ENCODE measurements at regions not wholly inside any gene's neighbourhood (a gene's known extent, or its start where the extent isn't known, plus 50 kb on each side); places are given as distances from the start of the nearest gene placed in this dataset.

DNA sequence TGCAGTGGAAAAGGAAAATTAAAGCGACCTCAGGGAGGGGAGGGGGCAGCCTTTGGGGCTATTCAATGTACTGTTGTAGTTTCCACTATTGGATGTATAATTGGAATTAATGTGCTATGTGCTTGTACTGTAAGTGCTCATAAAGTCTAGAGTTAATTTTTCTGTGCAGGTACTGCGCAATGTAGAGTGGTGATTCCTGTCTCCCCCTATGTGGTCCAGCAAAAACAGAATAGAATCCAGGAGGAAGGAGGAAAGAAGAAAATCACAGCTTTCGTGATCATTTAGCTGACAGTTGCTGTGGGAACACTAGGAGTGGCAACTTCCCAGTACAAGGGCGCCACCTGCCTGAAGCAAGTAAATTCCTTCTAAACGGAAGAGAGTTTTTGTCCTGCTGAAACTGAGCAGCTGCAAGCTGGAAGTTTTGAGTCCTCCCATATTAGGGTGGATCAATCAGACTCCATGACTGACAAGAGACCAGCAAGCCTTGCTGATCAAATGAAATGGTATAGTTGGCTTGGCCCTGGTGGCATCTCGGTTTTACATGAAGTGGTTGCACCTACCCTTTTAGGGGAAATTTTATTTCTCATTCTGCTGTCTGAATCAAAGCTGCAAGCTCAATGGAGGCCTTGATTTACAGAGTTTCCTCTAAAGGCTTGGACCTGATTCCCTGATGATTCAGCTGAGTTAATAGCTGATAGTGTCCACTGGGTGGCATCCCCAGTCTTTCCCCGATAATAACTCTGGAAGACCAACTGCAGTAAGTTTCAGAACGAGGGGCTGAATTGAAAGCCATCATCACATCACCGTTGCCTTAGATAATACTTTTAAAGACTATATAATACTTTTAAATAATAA is 299.8 kb downstream of the HGF start:
- TF ChIP-seq POLR2A (IDR thresholded peaks at IDR 0.05) (no peak), EP300 (IDR thresholded peaks at IDR 0.05) (no peak)
- TF ChIP-seq, protein P1, sequence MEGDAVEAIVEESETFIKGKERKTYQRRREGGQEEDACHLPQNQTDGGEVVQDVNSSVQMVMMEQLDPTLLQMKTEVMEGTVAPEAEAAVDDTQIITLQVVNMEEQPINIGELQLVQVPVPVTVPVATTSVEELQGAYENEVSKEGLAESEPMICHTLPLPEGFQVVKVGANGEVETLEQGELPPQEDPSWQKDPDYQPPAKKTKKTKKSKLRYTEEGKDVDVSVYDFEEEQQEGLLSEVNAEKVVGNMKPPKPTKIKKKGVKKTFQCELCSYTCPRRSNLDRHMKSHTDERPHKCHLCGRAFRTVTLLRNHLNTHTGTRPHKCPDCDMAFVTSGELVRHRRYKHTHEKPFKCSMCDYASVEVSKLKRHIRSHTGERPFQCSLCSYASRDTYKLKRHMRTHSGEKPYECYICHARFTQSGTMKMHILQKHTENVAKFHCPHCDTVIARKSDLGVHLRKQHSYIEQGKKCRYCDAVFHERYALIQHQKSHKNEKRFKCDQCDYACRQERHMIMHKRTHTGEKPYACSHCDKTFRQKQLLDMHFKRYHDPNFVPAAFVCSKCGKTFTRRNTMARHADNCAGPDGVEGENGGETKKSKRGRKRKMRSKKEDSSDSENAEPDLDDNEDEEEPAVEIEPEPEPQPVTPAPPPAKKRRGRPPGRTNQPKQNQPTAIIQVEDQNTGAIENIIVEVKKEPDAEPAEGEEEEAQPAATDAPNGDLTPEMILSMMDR (IDR thresholded peaks at IDR 0.05): peak; percentile 12 to 64 (median 51)
- Histone ChIP-seq H3K27ac (no peak overlapping the region), H3K9me3 (no peaks in the 10 kb centered on the region), H3K4me3 (no peak overlapping the region), H3K4me1 (ENCODE audit: insufficient read depth) (no peaks in the 10 kb centered on the region), H3K27me3 (no peaks in the 10 kb centered on the region), H3K36me3 (no peaks in the 10 kb centered on the region)
- intact Hi-C loops (cut with DNase I): loop anchor here (2.0 to 10.0 kb wide), 4 partner anchors 765 to 775 kb away; no protein-coding TSS in a partner anchor
- WGBS, 3 donors: 40 to 42% (median 41%) methylated on average over 9 of the region's 9 CpGs
- peak; percentile 59 to 79 (median 77) for DNase-seq

DNA sequence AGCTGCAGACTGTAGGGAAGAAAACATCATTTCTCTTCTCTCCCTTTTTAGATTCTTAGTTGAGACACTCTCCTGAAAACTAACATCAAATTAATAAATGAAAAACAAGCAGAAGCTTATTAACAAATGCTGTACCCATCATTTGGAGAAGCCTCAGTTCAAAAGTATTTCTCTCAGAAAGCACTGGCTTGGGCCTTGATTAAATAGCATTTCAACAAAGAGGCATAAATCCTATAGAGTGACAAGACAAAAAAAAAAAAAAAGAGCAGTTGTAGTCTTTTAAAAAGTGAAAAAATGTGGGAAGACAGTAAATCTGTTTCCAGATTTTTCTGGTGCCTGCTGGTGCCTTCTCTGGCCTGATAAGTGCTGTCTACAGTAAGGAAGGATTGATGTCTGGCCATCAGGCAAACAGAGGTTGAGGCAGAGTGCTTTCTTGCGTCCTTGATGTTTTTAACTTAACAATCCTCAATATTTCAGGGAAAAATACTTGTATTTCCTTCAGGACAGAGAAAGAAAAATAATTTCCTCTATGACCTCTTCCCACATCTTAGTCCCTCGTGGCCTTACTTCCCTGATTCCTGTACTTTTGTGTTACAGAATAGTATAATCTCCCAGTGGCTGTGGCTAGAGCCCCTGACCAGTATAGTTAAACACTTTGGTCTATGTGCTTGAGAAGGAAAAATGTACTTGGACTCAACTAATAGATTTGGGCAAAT is 300.5 kb downstream of the HGF start:
- TF ChIP-seq POLR2A (IDR thresholded peaks at IDR 0.05) (no peak), EP300 (IDR thresholded peaks at IDR 0.05) (no peak)
- TF ChIP-seq, protein P1 (IDR thresholded peaks at IDR 0.05): no peak
- Histone ChIP-seq H3K27ac (no peak overlapping the region), H3K4me1 (ENCODE audit: insufficient read depth) (no peaks in the 10 kb centered on the region), H3K4me3 (no peak overlapping the region), H3K27me3 (no peaks in the 10 kb centered on the region), H3K9me3 (no peaks in the 10 kb centered on the region), H3K36me3 (no peaks in the 10 kb centered on the region)
- WGBS, 3 donors: 57 to 67% (median 60%) methylated on average over 2 of the region's 2 CpGs
- no peak for DNase-seq
- intact Hi-C loops (cut with DNase I): loop anchor here in 1 of 4 donors (10.0 kb wide), 1 partner anchor 765 kb away; no protein-coding TSS in a partner anchor

DNA sequence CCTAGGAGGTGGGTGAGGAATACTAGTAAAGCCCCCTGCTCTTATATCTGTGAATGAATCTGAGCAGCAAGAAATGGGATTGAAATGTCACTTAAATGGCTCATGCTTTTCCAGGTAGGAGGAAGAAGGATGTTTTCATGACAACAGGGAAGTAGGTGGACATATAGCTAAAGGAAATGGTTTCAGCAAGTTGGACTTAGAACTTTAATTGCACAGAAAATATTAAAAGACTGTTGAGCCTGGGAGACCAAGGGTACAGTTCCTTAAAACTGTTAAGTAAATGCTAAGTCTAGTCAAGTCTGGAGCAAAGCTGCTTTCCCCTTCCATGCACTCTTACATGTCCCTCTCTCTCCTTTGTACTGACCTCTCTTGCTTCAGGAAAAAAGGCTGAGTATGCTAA is 301.3 kb downstream of the HGF start:
- no peak overlapping the region for H3K27ac ChIP-seq
- H3K4me1 ChIP-seq (ENCODE audit: insufficient read depth): no peaks in the 10 kb centered on the region
- H3K4me3 ChIP-seq: no peak overlapping the region
- intact Hi-C loops (cut with DNase I): loop anchor here in 1 of 4 donors (10.0 kb wide), 1 partner anchor 764 kb away; no protein-coding TSS in a partner anchor
- H3K36me3 ChIP-seq: no peaks in the 10 kb centered on the region
- H3K27me3 ChIP-seq: no peaks in the 10 kb centered on the region
- no peak for DNase-seq
- H3K9me3 ChIP-seq: no peaks in the 10 kb centered on the region
- TF ChIP-seq EP300 (IDR thresholded peaks at IDR 0.05): no peak
- no peak for TF ChIP-seq POLR2A (IDR thresholded peaks at IDR 0.05)
- TF ChIP-seq, protein P1 (IDR thresholded peaks at IDR 0.05): no peak

DNA sequence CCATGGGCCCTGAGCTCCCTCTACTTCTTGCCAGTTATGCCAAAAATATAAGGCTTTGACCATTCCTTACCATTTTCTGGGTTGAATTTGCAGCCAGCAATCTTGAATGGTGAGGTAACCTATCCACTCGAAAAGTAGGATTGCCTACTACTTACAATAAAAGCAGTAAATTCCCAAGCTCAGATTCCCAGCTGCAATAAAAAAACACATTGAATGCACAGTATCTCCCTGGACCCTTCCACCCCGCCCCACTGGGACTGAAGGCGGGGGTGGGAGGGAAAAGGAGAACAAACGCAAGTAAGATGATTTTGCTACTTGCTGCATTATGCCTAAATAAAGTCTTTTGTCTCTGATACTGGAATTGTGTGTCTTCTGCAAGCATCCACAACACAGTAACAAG is 301.9 kb downstream of the HGF start:
- intact Hi-C loops (cut with DNase I): loop anchor here in 1 of 4 donors (10.0 kb wide), 1 partner anchor 763 kb away; no protein-coding TSS in a partner anchor

More for the DNA sequence above, 301.9 kb downstream of the HGF start:
- Histone ChIP-seq H3K36me3 (no peaks in the 10 kb centered on the region), H3K9me3 (no peaks in the 10 kb centered on the region), H3K4me3 (no peak overlapping the region), H3K27me3 (no peaks in the 10 kb centered on the region), H3K27ac (no peak overlapping the region), H3K4me1 (ENCODE audit: insufficient read depth) (no peaks in the 10 kb centered on the region)
- TF ChIP-seq POLR2A (IDR thresholded peaks at IDR 0.05): no peak
- TF ChIP-seq, protein P1 (IDR thresholded peaks at IDR 0.05): no peak
- TF ChIP-seq EP300 (IDR thresholded peaks at IDR 0.05): no peak
- DNase-seq: no peak
- 86 to 93% (median 89%) methylated on average over 4 of the region's 4 CpGs for WGBS, 3 donors

Data from ovary (tissue), 7 donors.